ENCODE measurements at regions not wholly inside any gene's neighbourhood (a gene's known extent, or its start where the extent isn't known, plus 50 kb on each side); places are given as distances from the start of the nearest gene placed in this dataset.

DNA sequence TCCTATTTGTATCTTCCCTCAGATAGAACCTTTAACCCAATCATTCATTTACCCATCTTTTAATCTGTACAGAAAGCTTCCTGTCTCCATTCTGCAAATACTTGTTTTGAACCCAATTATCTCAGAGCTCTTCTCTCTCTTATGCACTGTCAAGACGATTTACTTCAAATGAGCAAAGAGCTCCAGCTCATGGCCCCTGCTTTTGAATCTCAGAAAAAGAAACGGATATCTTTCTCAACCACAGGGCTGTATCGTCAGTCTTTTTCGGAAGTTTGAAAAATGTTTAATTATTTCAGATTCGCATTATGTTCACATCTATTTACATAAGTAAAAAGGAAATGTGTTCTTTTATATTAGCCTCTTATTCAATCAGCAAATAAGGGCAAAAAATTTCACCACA, 322.7 kb upstream of the NBEA start:
- no peak for TF ChIP-seq CTCF (IDR thresholded peaks at IDR 0.05; ENCODE audit: unreplicated experiment)
- intact Hi-C loops (cut with micrococcal nuclease) = no loop called here
- H3K27ac Mint-ChIP-seq (ENCODE audit: low read depth, unreplicated experiment) = no peak overlapping the region

DNA sequence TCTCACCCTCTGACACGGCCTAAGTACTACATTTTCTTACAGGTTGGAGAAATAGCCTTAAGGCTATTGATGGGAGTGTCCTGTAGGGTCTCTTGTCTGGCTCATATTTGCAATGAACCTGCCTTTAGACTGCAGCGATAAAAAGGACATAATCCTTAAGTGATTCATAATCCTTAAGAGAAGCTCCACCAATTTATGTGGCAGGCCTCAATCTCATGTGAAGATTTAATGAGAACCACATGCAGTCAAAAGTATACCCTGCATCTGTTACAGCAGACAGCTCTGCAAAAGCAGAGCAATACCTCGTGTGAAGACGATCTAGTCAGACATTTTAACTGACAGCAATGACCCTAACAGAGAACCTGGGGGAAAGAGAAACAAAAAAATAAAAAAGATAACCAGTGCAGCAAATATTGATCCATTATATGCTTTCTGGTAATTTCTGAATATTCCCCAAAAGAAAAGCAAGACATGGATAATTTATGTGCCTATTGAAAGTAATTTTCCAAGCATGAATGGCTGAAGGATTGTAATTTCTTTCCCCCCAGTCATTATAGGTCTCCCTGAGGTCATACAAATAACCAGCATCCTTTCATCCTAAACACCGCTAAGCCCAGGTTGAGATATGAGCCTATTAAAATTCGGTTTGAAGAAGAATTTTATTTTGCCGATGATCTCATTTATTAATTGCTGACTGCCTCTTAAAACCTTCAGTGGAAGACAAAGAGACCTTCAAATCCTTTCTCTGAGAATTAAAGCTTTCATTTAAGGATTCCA, 321.8 kb upstream of the NBEA start:
- ChIA-PET POLR2A (interaction anchor here (0.7 kb wide), 1 partner anchor 48 kb away, joined by 3 read pairs; no protein-coding TSS in a partner anchor), CTCF (interaction anchor here (0.7 kb wide), 1 partner anchor 650 kb away, joined by 3 read pairs; no protein-coding TSS in a partner anchor)
- Mint-ChIP-seq H3K4me1 (ENCODE audit: insufficient read depth, unreplicated experiment) (no peaks in the 10 kb centered on the region), H3K27ac (ENCODE audit: low read depth, unreplicated experiment) (no peak overlapping the region), H3K36me3 (ENCODE audit: insufficient read depth, unreplicated experiment) (no peaks in the 10 kb centered on the region), H3K27me3 (ENCODE audit: insufficient read depth, unreplicated experiment) (no peaks in the 10 kb centered on the region), H3K4me3 (ENCODE audit: unreplicated experiment) (no peak overlapping the region), H3K9me3 (ENCODE audit: unreplicated experiment) (no peaks in the 10 kb centered on the region)
- TF ChIP-seq CTCF (IDR thresholded peaks at IDR 0.05; ENCODE audit: unreplicated experiment) = no peak
- intact Hi-C loops (cut with micrococcal nuclease) = no loop called here
- BruUV-seq (replicated peaks) = no TSS peak
- DNase-seq (ENCODE audit: unreplicated experiment) = no peak

More for the DNA sequence above, 322.7 kb upstream of the NBEA start:
- no peaks in the 10 kb centered on the region for H3K27me3 Mint-ChIP-seq (ENCODE audit: insufficient read depth, unreplicated experiment)
- BruUV-seq (replicated peaks) = no TSS peak
- H3K4me1 Mint-ChIP-seq (ENCODE audit: insufficient read depth, unreplicated experiment) = no peaks in the 10 kb centered on the region
- POLR2A ChIA-PET = no interaction called here
- CTCF ChIA-PET = interaction anchor here (0.6 kb wide), 1 partner anchor 12 kb away, joined by 3 read pairs; no protein-coding TSS in a partner anchor
- H3K36me3 Mint-ChIP-seq (ENCODE audit: insufficient read depth, unreplicated experiment) = no peaks in the 10 kb centered on the region
- no peaks in the 10 kb centered on the region for H3K9me3 Mint-ChIP-seq (ENCODE audit: unreplicated experiment)
- no peak for DNase-seq (ENCODE audit: unreplicated experiment)
- H3K4me3 Mint-ChIP-seq (ENCODE audit: unreplicated experiment) = no peak overlapping the region

DNA sequence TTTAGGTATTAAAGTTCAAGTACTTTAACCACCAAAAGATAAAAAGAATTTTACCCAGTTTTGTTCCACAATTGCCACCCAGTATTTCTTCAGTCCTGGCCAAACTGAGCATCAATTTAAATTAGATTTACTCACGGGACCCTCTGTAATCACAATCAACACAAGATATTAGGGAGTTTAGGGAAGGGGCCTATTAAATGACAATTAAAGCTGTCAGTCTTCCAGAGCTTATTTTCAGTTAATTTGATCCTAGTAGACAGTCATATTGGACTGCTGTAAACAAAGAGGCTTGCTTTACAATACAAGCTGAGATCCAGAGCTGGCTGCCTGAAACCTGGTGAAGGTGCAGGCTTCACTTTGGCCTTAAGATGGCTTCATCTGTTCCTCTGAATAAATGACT, 321.2 kb upstream of the NBEA start:
- H3K27me3 Mint-ChIP-seq (ENCODE audit: insufficient read depth, unreplicated experiment) = no peaks in the 10 kb centered on the region
- no peak for DNase-seq (ENCODE audit: unreplicated experiment)
- ChIA-PET CTCF (no interaction called here), POLR2A (interaction anchor here (0.7 kb wide), 1 partner anchor 49 kb away, joined by 3 read pairs; no protein-coding TSS in a partner anchor)
- no peak overlapping the region for H3K27ac Mint-ChIP-seq (ENCODE audit: low read depth, unreplicated experiment)
- BruUV-seq (replicated peaks) = no TSS peak
- H3K4me1 Mint-ChIP-seq (ENCODE audit: insufficient read depth, unreplicated experiment) = no peaks in the 10 kb centered on the region
- H3K36me3 Mint-ChIP-seq (ENCODE audit: insufficient read depth, unreplicated experiment) = no peaks in the 10 kb centered on the region
- no peaks in the 10 kb centered on the region for H3K9me3 Mint-ChIP-seq (ENCODE audit: unreplicated experiment)
- intact Hi-C loops (cut with micrococcal nuclease) = no loop called here
- TF ChIP-seq CTCF (IDR thresholded peaks at IDR 0.05; ENCODE audit: unreplicated experiment) = no peak
- no peak overlapping the region for H3K4me3 Mint-ChIP-seq (ENCODE audit: unreplicated experiment)

- ChIA-PET POLR2A (no interaction called here), CTCF (interaction anchor here (0.7 kb wide), 1 partner anchor 319 kb away, joined by 4 read pairs; the partner anchor contains the start of gene NBEA)
- no peak for DNase-seq (ENCODE audit: unreplicated experiment)
- H3K4me3 Mint-ChIP-seq (ENCODE audit: unreplicated experiment) = no peak overlapping the region
- H3K27ac Mint-ChIP-seq (ENCODE audit: low read depth, unreplicated experiment) = no peak overlapping the region
- intact Hi-C loops (cut with micrococcal nuclease) = no loop called here
- no peak for TF ChIP-seq CTCF (IDR thresholded peaks at IDR 0.05; ENCODE audit: unreplicated experiment)
- no TSS peak for BruUV-seq (replicated peaks)
- H3K27me3 Mint-ChIP-seq (ENCODE audit: insufficient read depth, unreplicated experiment) = no peaks in the 10 kb centered on the region
- H3K9me3 Mint-ChIP-seq (ENCODE audit: unreplicated experiment) = no peaks in the 10 kb centered on the region
- no peaks in the 10 kb centered on the region for H3K4me1 Mint-ChIP-seq (ENCODE audit: insufficient read depth, unreplicated experiment)
- no peaks in the 10 kb centered on the region for H3K36me3 Mint-ChIP-seq (ENCODE audit: insufficient read depth, unreplicated experiment)
These were observed 318.7 kb upstream of the NBEA start for GRCh38 chr13:34623331-34623730.

All from MCF 10A (cell line).